Hepatocyte (in vitro differentiated cells): ENCODE measurements at regions not wholly inside any gene's neighbourhood (a gene's known extent, or its start where the extent isn't known, plus 50 kb on each side); places are given as distances from the start of the nearest gene placed in this dataset.

Source experiments
- CTCF ChIP-seq: fragments of 200-600 bp; sonication (generic); IDR thresholded peaks from 2 replicates; pipeline ENCODE4 v1.5.1; 2016; ENCODE audit warnings: antibody characterized with exemption, mild to moderate bottlenecking; ENCODE audit not compliant: poor library complexity
- EZH2 ChIP-seq: fragments of 200-600 bp; sonication (generic); IDR thresholded peaks from 2 replicates; pipeline ENCODE4 v1.6.1; 2016; ENCODE audit warnings: antibody characterized with exemption, mild to moderate bottlenecking, borderline replicate concordance
- EZH2phosphoT487 ChIP-seq: fragments of 200-600 bp; sonication (generic); IDR thresholded peaks from one replicate; pipeline ENCODE4 v1.6.1; 2018; ENCODE audit warnings: antibody characterized with exemption, mild to moderate bottlenecking, low read depth, moderate library complexity; ENCODE audit not compliant: unreplicated experiment, severe bottlenecking

GRCh38 chrX:1725472-1725871 is 110.6 kb downstream of the ASMT start:
- TF ChIP-seq CTCF (no peak), EZH2phosphoT487 (no peak), EZH2 (no peak)
